K562 (cell line): ENCODE measurements at regions not wholly inside any gene's neighbourhood (a gene's known extent, or its start where the extent isn't known, plus 50 kb on each side); places are given as distances from the start of the nearest gene placed in this dataset.

Experiments
- RAD21 ChIP-seq, 2 experiments: fragments of 250-450 bp in 1 of 2; fragments of 450-650 bp in 1 of 2; sonication (Bioruptor Pico) in 1 of 2; formaldehyde crosslinking in 1 of 2; IDR thresholded peaks in 1 of 2; conservative IDR thresholded peaks in 1 of 2; 2 replicates each; pipeline versions ENCODE4 v1.4.0 to v1.8.0; 2020 to 2022; ENCODE audit warnings: mild to moderate bottlenecking in 2 of 2, moderate library complexity in 1 of 2
- RHOXF2B ChIP-seq: fragments of 250-450 bp; sonication (Bioruptor Pico); conservative IDR thresholded peaks from 2 replicates; pipeline ENCODE4 v1.5.1; 2021
- ZNF277 ChIP-seq: fragments of 250-450 bp; sonication (Bioruptor Pico); IDR thresholded peaks from 2 replicates; pipeline ENCODE4 v1.8.0; 2022; ENCODE audit warnings: inconsistent platforms, mild to moderate bottlenecking, moderate library complexity, borderline replicate concordance
- TF ChIP-seq, protein P1 (sequence below), 2 experiments: fragments of 450-650 bp; IDR thresholded peaks; 2 replicates each; pipeline ENCODE4 v1.6.1; 2018; ENCODE audit warnings: mild to moderate bottlenecking in 2 of 2, low read depth in 1 of 2; ENCODE audit not compliant: partially characterized antibody in 2 of 2

- TF ChIP-seq ZNF277 (CRISPR knock-in tag) (no peak), RHOXF2B (CRISPR knock-in tag) (no peak), RAD21 (CRISPR knock-in tag; conservative IDR thresholded peaks at IDR 0.05 in 1 of 2, IDR thresholded peaks at IDR 0.05 in 1 of 2) (no peak)
- TF ChIP-seq, protein P1, sequence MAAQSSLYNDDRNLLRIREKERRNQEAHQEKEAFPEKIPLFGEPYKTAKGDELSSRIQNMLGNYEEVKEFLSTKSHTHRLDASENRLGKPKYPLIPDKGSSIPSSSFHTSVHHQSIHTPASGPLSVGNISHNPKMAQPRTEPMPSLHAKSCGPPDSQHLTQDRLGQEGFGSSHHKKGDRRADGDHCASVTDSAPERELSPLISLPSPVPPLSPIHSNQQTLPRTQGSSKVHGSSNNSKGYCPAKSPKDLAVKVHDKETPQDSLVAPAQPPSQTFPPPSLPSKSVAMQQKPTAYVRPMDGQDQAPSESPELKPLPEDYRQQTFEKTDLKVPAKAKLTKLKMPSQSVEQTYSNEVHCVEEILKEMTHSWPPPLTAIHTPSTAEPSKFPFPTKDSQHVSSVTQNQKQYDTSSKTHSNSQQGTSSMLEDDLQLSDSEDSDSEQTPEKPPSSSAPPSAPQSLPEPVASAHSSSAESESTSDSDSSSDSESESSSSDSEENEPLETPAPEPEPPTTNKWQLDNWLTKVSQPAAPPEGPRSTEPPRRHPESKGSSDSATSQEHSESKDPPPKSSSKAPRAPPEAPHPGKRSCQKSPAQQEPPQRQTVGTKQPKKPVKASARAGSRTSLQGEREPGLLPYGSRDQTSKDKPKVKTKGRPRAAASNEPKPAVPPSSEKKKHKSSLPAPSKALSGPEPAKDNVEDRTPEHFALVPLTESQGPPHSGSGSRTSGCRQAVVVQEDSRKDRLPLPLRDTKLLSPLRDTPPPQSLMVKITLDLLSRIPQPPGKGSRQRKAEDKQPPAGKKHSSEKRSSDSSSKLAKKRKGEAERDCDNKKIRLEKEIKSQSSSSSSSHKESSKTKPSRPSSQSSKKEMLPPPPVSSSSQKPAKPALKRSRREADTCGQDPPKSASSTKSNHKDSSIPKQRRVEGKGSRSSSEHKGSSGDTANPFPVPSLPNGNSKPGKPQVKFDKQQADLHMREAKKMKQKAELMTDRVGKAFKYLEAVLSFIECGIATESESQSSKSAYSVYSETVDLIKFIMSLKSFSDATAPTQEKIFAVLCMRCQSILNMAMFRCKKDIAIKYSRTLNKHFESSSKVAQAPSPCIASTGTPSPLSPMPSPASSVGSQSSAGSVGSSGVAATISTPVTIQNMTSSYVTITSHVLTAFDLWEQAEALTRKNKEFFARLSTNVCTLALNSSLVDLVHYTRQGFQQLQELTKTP (IDR thresholded peaks at IDR 0.05; ENCODE audit: low read depth in 1 of 2, partially characterized antibody in 2 of 2): no peak
Observed at GRCh38 chr5:125969814-125970171, 453.4 kb upstream of the GRAMD2B start (continued).
